ENCODE measurements at regions not wholly inside any gene's neighbourhood (a gene's known extent, or its start where the extent isn't known, plus 50 kb on each side); places are given as distances from the start of the nearest gene placed in this dataset.
"Not testable (repeated sequence)": the region's sequence is repeated elsewhere in the genome, so short reads cannot be mapped to it uniquely, and the experiment has no call there.

GRCh38 chr7:142436601-142437000, 178.7 kb upstream of the PRSS58 start:
- DNase-seq = no peak

GRCh38 chr7:142435606-142436005, 177.7 kb upstream of the PRSS58 start:
- not testable (repeated sequence) for DNase-seq

- no peak for DNase-seq
Measured at GRCh38 chr7:142434666-142435167, 176.9 kb upstream of the PRSS58 start.

- not testable (repeated sequence) for DNase-seq
Measured at GRCh38 chr7:142434133-142434532, 176.3 kb upstream of the PRSS58 start.

GRCh38 chr7:142432377-142432776, 174.5 kb upstream of the PRSS58 start:
- no peak for DNase-seq

- no peak for DNase-seq
Measured at GRCh38 chr7:142431491-142431890, 173.6 kb upstream of the PRSS58 start.

GRCh38 chr7:142428094-142428493, 170.2 kb upstream of the PRSS58 start:
- no peak for DNase-seq

- DNase-seq = no peak
Measured at GRCh38 chr7:142425281-142425680, 167.4 kb upstream of the PRSS58 start.

- DNase-seq = no peak
Measured at GRCh38 chr7:142422621-142423020, 164.8 kb upstream of the PRSS58 start.

GRCh38 chr7:142420554-142421362, 162.9 kb upstream of the PRSS58 start:
- no peak for DNase-seq

- DNase-seq = no peak
Measured at GRCh38 chr7:142418326-142418725, 160.5 kb upstream of the PRSS58 start.

- no peak for DNase-seq
Measured at GRCh38 chr7:142414915-142415314, 157.1 kb upstream of the PRSS58 start.

GRCh38 chr7:142414135-142414534, 156.3 kb upstream of the PRSS58 start:
- DNase-seq = no peak

- DNase-seq = no peak
Measured at GRCh38 chr7:142413280-142414000, 155.6 kb upstream of the PRSS58 start.

GRCh38 chr7:142412551-142413193, 154.8 kb upstream of the PRSS58 start:
- no peak for DNase-seq

- no peak for DNase-seq
Measured at GRCh38 chr7:142409471-142409870, 151.6 kb upstream of the PRSS58 start.

GRCh38 chr7:142408794-142409193, 150.9 kb upstream of the PRSS58 start:
- DNase-seq = no peak

GRCh38 chr7:142407939-142408570, 150.2 kb upstream of the PRSS58 start:
- no peak for DNase-seq

- no peak for DNase-seq
Measured at GRCh38 chr7:142405122-142405765, 147.4 kb upstream of the PRSS58 start.

GRCh38 chr7:142401951-142402350, 144.1 kb upstream of the PRSS58 start:
- DNase-seq = no peak

GRCh38 chr7:142400042-142400533, 142.2 kb upstream of the PRSS58 start:
- no peak for DNase-seq
